ENCODE measurements at regions not wholly inside any gene's neighbourhood (a gene's known extent, or its start where the extent isn't known, plus 50 kb on each side); places are given as distances from the start of the nearest gene placed in this dataset.

- TF ChIP-seq CTCF (IDR thresholded peaks at IDR 0.05) (no peak), EZH2 (IDR thresholded peaks at IDR 0.05; ENCODE audit: borderline replicate concordance, insufficient read depth, low read depth, low read length, poor library complexity, severe bottlenecking) (no peak)
Observed at GRCh38 chr5:25909163-25909562, 1129.2 kb downstream of the CDH9 start.

All from B cell (primary cell).